Activated CD4-positive, alpha-beta T cell treated with anti-CD3 and anti-CD28 coated beads, Interleukin-2, amount 50 U/mL, for 24 hours (primary cell): ENCODE measurements at regions not wholly inside any gene's neighbourhood (a gene's known extent, or its start where the extent isn't known, plus 50 kb on each side); places are given as distances from the start of the nearest gene placed in this dataset.
"Not testable (repeated sequence)": the region's sequence is repeated elsewhere in the genome, so short reads cannot be mapped to it uniquely, and the experiment has no call there.

Source experiments
- DNase-seq, 2 donors: peaks; one replicate each; pipeline ENCODE4 v3.0.0-alpha.2; 2020; ENCODE audit warnings: low read depth in 1 of 2, low spot score in 1 of 2

DNA sequence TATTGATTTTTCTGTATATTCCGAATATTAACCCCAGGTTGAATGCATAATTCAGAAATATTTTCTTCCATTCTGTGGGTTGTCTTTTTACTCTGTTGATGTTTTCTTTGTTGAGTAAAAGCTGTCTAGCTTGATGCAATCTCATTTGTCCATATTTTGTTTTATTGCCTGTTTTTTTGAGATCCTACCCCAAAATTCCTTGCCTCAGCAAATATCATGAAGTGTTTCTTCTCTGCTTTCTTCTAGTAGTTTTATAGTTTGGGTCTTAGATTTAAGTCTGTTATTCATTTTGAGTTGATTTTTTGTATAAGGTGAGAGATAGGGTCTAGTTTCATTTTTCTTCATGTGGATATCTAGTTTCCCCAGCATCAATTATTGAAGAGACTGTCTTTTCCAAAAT is 467.9 kb upstream of the GCFC2 start:
- no peak for DNase-seq

DNA sequence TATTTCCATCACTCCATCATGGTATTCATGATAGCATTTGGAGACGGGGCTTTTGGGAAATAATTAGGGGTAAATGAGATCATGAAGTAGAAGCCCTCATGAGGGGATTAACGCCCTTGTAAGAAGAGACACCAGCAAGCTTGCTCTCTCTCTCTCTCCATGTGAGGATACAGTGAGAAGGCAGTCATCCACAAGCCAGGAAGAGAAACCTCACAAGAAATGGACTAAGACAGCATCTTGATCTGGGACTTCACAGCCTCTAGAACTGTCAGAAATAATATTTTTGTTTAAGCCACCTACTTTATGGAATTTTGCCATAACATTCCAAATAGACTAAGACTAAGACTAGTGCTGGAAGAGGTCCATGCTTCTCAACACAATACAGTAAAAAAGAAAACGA is 464.6 kb upstream of the GCFC2 start:
- no peak for DNase-seq

DNA sequence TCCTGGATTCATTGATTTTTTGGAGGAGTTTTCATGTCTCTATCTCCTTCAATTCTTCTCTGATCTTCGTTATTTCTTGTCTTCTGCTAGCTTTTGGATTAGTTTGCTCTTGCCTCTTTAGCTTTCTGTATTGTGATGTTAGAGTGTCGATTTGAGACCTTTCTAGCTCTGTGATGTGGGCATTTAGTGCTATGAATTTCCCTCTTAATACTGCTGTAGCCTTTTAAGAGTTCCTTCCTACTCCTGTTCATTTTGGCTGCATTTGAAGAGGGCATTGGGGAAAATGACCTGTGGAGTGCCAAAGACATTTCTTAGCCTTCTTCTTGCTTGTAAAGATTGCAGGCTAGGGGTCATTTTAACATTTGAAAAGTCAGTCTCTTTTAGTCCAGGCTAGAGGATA is 463.8 kb upstream of the GCFC2 start:
- DNase-seq = no peak

DNA sequence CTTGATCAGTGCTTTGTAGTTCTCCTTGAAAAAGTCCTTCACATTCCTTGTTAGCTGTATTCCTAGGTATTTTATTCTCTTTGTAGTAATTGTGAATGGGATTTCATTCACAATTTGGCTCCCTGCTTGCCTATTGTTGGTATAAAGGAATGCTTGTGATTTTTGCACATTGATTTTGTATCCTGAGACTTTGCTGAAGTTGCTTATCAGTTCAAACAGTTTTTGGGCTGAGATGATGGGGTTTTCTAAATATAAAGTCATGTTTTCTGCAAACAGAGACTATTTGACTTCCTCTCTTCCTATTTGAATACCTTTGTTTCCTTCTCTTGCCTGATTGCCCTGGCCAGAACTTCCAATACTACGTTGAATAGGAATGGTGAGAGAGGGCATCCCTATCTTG is 462.5 kb upstream of the GCFC2 start:
- not testable (repeated sequence) for DNase-seq

DNA sequence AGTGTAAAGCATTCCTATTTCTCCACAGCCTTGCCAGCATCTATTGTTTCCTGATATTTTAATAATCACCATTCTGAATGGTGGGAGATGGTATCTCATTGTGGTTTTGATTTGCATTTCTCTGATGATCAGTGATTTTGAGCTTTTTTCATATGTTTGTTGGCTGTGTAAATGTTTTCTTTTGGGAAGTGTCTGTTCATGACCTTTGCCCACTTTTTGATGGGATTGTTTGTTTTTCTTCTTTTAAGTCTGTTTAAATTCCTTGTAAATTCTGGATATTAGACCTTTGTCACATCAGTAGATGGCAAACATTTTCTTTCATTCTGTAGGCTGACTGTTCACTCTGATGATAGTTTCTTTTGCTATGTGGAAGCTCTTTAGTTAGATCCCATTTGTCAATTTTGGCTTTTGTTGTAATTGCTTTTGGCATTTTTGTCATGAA is 461.5 kb upstream of the GCFC2 start:
- DNase-seq = not testable (repeated sequence)

DNA sequence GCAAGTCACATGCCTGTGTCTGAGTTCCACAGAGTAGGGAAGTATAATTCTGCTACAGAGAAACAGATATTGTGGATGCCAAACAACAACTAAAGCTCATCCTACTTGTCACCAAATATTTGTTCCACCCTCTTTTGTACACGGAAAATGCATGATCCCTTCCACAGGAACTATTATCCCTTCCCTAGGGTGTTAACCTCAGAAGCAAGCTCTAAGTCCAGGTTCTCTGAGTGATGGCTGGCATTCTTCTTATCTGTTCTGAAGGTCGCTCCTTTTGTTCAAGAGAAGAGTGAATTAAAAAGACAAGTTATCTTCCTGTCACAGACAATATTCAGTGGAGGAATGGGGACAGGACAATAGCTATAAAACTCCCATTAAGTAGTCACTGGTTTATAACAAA is 460.1 kb upstream of the GCFC2 start:
- DNase-seq = no peak

DNA sequence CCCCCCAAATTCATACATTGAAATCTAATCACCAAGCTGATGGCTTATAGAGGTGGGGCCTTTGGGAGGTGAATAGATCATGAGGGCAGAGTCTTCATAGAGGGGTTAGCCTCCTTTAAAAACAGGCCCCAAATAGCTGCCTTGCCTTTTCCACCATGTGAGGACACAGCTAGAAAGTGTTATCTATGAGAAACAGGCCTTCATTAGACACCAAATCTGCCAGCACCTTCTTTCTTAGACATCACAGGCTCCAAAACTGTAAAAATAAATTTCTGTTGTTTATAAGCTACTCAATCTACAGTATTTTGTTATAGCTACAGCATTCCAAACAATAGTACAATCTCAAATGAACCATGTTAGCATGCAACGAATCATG is 459.3 kb upstream of the GCFC2 start:
- DNase-seq = no peak

DNA sequence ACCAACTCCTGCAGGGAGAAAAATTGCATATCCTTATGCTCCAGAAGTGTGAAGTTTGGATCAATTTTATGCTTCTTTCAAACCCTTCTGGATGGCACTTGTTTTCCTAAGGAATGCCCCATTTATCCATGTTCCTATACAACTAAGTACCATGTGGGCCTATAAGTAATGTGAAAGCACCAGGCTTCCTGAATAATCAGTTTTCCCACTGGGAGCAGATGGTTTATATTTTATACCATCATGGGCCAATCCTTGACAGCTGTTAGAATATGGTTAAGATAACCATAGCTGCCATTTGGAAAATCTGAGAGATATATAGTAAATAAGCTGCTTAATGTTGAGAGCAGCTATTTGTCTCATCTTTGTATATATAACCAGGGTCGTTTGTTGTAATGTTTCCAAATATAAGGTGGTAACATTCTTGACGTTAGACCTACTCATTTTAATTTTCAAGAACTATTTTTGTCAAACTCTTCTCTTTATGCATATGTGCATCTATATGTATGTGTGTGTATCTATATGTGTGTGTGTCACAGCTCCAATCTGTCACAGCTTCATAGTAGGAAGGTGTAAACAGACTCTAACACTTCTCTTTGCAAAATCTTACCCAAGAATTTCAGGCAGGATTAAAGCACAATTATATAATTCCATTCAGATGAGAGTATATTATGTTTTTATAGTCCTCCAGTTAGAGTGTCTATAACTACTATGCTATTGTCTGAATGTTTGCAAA is 458.7 kb upstream of the GCFC2 start:
- DNase-seq = no peak

DNA sequence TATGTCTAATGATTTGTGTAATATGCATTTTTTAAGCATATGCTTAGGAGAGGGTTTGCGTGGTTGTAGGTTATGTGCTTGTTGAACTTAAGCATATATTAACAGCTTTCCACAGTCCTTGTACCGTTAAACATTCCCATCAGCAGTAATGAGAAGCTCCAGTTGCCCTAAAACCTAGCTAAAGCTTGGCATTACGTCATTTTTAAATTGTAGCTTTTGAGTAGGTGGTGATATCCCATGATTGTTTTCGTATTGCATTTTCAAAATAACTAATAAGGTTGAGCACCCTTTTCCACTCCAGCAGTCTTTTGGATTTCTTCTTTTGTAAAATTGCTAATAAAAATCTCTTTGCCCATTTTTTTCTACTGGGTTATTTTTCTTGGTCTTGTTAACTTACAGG is 453.1 kb upstream of the GCFC2 start:
- no peak for DNase-seq

DNA sequence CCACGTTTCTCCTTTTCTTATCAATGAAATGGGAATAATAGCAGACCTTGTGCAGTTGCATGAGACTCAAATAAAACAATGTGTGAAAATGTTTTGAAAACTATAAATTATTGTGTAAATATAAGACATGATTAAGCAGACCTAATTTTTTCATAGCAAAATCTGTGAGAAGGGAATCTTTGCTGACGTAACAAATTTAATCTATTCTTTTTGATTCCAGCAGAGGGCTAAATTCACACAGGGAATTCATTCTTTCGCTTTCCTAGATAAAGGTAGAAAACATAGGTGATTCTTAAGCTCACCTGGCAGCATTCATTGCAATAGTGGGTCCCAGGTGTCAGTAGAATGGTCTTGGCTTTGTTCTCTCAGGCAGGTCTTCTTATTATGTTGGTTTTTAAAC is 450.0 kb upstream of the GCFC2 start:
- no peak for DNase-seq

DNA sequence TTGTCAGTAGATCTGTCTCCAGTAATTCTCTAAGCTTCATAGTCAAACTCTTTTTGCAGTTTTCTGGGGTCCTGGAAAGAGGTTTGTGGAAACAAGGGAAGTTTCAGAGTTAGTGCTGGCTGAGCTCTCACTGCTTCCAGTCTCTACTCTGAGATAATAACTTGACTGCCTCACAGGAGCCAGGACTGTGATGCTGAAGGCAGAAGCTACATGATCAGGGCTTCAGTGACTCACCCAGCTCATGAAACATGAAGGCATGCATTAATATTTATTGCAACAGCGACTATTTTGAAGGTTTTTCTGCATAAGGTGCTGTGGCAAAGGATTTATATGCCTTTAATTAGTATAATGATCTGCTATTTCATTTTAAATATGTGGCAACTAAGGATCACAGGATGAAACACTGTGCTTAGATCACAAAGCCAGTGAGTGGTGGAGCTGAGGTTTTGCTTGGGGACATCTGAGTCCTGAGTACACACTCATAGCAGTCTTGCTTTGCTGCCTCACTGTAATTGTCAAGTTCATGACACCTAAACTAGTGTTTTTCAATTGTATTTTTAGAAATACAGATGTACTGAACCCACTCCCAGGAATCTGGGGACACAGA is 448.4 kb upstream of the GCFC2 start:
- no peak for DNase-seq

DNA sequence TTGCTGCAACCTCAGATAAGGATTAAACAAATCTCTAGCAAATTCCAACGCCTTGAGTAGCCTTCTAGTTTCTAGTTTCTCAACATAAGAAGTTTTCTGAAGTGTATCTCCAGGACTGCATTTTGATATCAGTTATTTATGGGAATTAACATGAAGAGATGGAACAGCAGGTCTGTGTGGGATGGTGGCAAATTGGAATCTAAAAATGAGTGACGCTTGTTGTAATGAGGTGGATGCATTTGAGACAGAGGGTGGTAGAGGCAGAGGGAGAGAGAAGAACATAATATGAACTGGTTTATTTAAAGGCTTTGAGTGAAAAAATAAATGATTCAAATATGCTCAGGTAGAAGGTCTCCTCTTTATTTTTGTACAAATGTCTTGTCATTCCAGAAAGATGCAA is 446.8 kb upstream of the GCFC2 start:
- no peak for DNase-seq

DNA sequence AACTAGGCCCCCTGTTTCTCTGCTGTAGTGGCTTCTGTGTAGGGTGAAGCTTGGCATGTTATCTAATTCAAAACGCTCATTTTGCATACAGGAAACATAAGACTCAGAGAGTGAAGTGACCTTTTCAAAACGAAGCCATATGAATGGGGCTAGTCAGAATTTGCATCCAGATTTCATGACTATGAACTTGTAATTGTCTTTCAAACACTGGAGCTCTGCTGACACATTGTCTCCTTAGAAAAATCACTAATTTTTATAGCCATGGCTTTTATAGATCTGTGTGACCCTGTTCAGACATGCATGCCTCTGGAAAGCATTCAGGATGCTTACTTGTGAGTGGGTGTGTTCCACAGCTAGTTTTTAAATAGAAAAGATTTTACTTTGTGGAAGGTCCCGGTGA is 444.3 kb upstream of the GCFC2 start:
- DNase-seq = no peak

DNA sequence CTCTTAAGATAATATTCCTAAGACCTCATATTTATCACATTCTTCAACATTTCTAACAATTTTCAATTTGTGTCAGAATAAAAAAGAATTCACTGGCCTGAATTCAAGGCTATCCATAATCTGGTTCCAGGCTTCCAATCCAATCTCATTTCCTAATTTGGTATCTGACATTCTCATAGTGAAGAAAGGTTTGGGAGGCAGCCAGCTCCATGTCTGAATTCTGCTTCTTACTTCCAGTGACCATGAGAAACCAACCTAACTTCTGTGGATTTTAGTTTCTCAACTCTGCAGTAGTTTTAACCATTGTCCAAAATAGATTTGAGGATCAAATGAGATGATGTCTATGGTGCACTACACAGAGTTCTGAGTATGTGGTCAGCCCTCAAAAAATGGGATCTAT is 439.1 kb upstream of the GCFC2 start:
- DNase-seq = no peak

DNA sequence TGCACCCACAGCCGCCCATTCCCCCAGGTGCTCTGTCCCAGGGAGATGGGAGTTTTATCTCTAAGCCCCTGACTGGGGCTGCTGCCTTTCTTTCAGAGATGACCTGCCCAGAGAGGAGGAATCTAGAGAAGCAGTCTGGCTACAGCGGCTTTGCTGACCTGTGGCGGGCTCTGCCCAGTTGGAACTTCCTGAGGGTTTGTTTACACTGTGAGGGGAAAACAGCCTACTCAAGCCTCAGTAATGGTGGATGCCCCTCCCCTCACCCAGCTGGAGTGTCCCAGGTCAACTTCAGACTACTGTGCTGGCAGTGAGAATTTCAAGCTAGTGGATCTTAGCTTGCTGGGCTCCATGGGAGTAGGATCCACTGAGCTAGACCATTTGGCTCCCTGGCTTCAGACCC is 428.6 kb upstream of the GCFC2 start:
- DNase-seq = not testable (repeated sequence)

DNA sequence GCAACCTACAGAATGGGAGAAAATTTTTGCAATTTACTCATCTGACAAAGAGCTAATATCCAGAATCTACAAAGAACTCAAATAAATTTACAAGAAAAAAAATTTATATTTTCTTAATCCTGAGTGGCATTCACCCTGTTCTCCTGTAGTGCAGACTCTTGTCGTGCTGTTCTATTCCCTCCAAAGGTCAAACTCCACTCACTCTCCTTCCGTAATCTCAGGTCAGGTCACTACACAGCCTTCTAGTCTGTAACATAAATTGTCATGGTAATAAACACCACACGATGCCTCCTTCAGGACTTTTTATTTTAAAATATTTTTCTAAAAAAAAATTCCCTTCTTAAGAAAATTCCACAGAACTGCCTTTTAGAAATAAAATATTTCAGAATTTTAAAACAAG is 417.9 kb upstream of the GCFC2 start:
- no peak for DNase-seq

DNA sequence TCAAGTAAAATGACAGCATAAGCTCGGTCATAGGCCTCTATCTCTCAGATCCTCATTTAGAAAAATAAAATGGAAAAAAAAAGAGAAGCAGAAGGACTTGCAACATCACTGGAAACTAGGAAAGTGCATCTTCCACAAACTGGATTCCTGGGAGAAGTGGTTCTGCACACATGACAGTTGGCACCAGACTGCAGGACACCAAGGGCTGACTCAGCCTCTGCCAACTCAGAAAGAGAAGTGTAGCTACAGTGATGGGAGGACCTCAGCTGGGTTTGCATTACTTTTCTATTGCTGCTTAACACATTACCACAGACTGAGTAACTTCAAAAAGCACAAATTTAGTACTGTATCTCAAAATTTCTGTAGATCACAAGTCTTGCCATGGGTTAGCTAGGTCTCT is 409.5 kb upstream of the GCFC2 start:
- DNase-seq = no peak

DNA sequence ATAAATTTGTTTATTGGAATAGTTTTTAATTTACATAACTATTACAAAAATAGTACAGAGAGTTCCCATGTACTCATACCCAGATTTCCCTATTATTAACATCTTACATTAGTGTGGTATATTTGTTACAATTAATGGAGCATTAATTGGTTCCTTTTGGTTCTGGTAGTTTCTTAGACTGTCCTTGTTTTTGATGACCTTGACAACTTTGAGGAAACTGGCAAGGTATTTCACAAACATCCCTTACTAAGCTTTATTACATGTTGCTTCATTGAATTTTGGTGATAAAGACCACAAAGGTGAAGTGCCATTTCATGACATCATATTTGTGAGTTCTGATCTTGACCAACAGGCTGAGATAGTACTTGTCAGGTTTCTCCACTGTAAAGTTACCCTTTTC is 379.0 kb upstream of the GCFC2 start:
- no peak for DNase-seq

DNA sequence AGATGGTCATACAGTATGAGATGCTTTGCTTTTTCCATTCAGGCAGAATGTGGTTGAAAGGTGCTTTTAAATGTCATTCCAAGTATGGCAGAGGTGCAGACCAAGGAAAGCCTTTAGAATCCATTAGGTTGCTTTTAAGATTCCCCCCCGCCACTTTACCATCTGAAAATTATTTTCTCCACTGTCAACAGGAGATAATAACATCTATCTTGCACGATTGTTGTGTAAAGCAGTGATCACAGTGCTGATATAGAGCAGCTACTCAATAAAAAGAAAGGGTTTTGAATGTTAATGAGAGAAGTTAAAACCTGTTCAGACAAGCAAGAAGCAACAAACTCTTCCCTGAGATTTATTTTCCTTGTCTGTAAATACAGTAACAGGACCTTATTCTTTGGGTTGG is 372.5 kb upstream of the GCFC2 start:
- no peak for DNase-seq

DNA sequence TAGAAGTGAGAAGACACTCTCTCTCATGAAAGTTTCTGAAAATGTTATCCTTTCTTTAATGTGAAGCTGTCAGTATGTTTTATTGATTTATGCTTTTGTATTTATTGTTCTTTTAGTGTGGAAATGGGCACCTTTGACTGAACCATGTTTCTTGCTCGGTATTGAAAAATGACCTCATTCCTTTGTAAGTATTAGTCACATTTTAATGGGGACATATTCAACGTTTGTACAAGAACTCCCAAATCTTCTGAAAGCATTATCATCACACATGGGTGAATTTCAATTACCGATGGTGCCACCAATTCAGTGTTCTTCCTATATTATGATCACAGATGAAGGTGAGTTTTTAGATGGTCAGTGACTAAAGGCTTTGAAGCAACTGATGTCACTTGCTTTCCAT is 371.8 kb upstream of the GCFC2 start:
- no peak for DNase-seq

DNA sequence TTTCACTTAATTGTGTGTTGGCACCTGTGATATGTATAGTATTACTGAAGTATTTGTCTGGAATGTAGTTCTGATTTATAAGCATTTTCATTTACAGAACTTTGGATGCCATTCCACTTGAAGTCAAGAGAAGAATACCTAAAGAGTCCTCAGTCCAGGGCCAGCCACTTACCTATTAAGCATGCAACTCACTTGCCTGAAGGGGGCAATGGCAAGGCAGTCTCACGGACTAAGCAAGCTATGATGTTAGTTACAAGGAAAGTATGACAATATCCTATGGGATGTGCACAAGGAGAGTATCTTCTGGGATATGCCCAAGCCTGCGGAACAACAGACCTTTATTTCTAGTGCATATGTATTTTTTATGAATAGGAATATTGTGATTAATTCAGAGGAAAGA is 369.4 kb upstream of the GCFC2 start:
- no peak for DNase-seq

DNA sequence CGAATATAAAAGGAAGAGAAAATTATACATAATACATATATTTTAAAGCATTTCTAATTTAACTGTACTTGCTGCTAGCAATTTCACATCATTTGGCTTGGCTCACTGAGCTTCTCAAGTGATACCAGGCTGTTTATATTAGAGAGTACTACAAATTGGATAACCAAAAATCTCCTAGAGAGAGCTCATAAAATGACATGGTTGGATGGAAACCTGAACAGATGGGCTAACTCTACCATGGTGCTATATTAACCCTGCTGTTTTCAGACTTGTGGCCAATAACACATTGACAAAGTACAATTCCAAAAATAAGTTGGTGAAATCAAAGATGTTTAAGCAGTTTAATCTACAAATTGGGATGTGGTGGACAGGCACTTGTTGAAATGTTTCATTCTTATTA is 364.4 kb upstream of the GCFC2 start:
- no peak for DNase-seq

DNA sequence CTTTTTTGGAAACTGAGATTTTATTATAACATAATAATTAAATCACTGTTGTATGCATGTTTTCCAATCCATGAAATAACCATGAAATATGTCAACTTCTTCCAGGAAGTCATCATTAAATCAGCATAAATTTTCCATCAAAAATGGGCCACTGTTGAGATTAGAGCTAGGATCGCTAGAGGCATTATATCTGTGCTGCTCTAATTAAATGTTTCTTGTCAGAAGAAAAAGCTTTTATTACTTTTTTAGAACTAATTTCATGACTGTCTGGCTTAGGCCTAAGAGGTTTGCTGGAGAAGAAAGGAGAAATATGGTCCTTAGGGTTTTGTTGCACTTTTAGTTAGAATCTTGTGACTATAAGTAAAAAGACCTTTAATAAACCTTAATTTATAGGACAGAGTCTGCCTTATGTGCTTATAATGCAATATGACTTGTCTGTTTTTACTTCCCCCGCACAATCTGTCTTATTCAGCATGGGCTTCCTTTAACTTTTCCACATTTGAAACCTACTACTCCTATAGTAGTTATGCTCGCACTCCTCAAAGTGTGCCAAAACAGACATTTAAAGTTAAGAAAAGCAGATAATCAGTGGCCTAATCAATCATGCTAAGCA is 363.4 kb upstream of the GCFC2 start:
- no peak for DNase-seq
